PC-9 (cell line): ENCODE measurements at regions not wholly inside any gene's neighbourhood (a gene's known extent, or its start where the extent isn't known, plus 50 kb on each side); places are given as distances from the start of the nearest gene placed in this dataset.

Experiments used
- CTCF ChIP-seq: fragments of 200-600 bp; sonication (generic); conservative IDR thresholded peaks from 2 replicates; pipeline ENCODE4 v1.6.1; 2017; ENCODE audit warnings: mixed run types, antibody characterized with exemption, mild to moderate bottlenecking, moderate library complexity
- EZH2 ChIP-seq: fragments of 200-600 bp; sonication (generic); IDR thresholded peaks from 2 replicates; pipeline ENCODE4 v1.8.0; 2017; ENCODE audit warnings: antibody characterized with exemption, low read depth

DNA sequence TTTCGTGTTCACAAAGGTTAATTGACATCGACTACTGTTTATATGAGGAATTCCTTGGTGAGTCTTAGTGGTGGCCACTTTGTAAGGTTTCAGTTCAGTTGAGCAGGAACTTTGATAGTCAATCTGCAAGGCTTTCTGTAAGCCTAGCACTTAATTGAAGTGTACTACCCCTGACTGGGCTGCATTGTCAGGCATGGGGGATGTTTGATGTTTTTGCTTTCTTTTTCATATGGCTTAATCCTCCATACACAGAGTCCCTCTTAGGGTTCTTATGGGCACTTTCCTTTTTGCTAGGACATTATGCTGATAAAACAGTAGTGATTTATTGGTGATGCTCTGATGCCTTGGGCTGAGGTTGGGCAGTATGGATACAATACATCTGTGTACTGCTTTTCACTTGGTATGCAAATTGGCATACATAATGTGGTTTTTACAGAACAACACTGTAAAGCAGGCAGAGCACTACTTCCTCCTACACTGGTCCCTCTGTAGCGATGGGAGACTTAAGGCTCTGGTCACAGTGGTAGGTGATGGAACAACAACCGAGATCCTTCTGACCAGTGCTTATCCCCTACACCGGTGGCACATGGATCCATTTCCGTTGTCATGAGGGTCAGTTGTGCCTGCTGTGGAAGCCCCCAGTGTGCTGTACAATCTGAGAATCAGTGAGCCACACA lies 261.0 kb downstream of the MFSD1 start:
- TF ChIP-seq EZH2 = no peak
- TF ChIP-seq CTCF = no peak
